ENCODE measurements at regions not wholly inside any gene's neighbourhood (a gene's known extent, or its start where the extent isn't known, plus 50 kb on each side); places are given as distances from the start of the nearest gene placed in this dataset.

GRCh38 chr22:26921726-26922125, 264.3 kb downstream of the MIAT start:
- H3K27me3 ChIP-seq (replicated peaks; ENCODE audit: insufficient read depth, low read length): peaks cover 17% of the 10 kb centered on the region; the same call in 1 of the 2 replicates
- H3K9me2 ChIP-seq (replicated peaks; ENCODE audit: insufficient read depth, low read length): no peaks in the 10 kb centered on the region
- H3K4me3 ChIP-seq (ENCODE audit: low read length): no peak overlapping the region
- H2AFZ ChIP-seq (ENCODE audit: low read length): no peak overlapping the region
- TF ChIP-seq EZH2phosphoT487 (IDR thresholded peaks at IDR 0.05; ENCODE audit: low read length): no peak
- no peak for TF ChIP-seq CTCF (IDR thresholded peaks at IDR 0.05; ENCODE audit: low read length)
- no peak for TF ChIP-seq EZH2 (optimal IDR thresholded peaks at IDR 0.05; ENCODE audit: low read depth, low read length)
- no peaks in the 10 kb centered on the region for H3F3A ChIP-seq (ENCODE audit: insufficient read depth, low read length)
- no peaks in the 10 kb centered on the region for H4K20me1 ChIP-seq (ENCODE audit: insufficient read depth, low read length)
- H3K79me2 ChIP-seq (ENCODE audit: low read length): no peaks in the 10 kb centered on the region
- DNase-seq: no peak
- no peaks in the 10 kb centered on the region for H3K4me1 ChIP-seq (ENCODE audit: low read length)
- no peak overlapping the region for H3K9ac ChIP-seq (ENCODE audit: low read length)
- no peaks in the 10 kb centered on the region for H3K36me3 ChIP-seq (replicated peaks; ENCODE audit: insufficient read depth, low read length)
- no peaks in the 10 kb centered on the region for H3K9me3 ChIP-seq (replicated peaks; ENCODE audit: insufficient read depth, low read length)
- no peak overlapping the region for H3K4me2 ChIP-seq (ENCODE audit: low read depth, low read length)
- H3K27ac ChIP-seq (ENCODE audit: low read length): no peak overlapping the region

GRCh38 chr22:26922806-26923205, 265.4 kb downstream of the MIAT start:
- Histone ChIP-seq H3K36me3 (replicated peaks; ENCODE audit: insufficient read depth, low read length) (no peaks in the 10 kb centered on the region), H3K27me3 (replicated peaks; ENCODE audit: insufficient read depth, low read length) (peaks cover 23% of the 10 kb centered on the region), H3K9me2 (replicated peaks; ENCODE audit: insufficient read depth, low read length) (no peaks in the 10 kb centered on the region), H3K9ac (ENCODE audit: low read length) (no peak overlapping the region), H4K20me1 (ENCODE audit: insufficient read depth, low read length) (no peaks in the 10 kb centered on the region), H3K79me2 (ENCODE audit: low read length) (no peaks in the 10 kb centered on the region), H3F3A (ENCODE audit: insufficient read depth, low read length) (no peaks in the 10 kb centered on the region), H3K4me1 (ENCODE audit: low read length) (no peaks in the 10 kb centered on the region), H3K27ac (ENCODE audit: low read length) (no peak overlapping the region), H3K4me2 (ENCODE audit: low read depth, low read length) (no peak overlapping the region), H3K4me3 (ENCODE audit: low read length) (no peak overlapping the region), H2AFZ (ENCODE audit: low read length) (no peak overlapping the region), H3K9me3 (replicated peaks; ENCODE audit: insufficient read depth, low read length) (no peaks in the 10 kb centered on the region)
- no peak for TF ChIP-seq EZH2 (optimal IDR thresholded peaks at IDR 0.05; ENCODE audit: low read depth, low read length)
- TF ChIP-seq CTCF (IDR thresholded peaks at IDR 0.05; ENCODE audit: low read length): no peak
- DNase-seq: no peak

DNA sequence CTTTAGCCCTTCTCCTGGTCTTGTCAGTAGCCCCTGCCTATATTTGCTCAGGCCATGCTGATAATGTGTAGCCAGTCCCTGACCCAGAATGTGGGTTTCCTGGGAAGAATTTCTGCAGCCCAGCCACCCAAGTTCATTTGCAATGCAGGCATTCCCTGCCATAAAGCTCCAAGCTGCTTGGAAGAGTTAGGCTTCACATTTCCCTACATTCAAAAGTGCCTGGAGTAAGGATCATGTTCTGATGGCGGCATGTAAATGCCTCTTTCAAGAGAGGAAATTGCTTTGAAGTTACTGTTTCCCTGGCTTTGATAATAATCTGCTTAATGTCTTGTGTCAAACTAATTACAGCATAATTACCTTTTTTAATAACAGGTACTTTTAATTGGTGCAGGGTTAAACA, 266.1 kb downstream of the MIAT start:
- no peaks in the 10 kb centered on the region for H3K9me3 ChIP-seq (replicated peaks; ENCODE audit: insufficient read depth, low read length)
- no peak for TF ChIP-seq EZH2 (optimal IDR thresholded peaks at IDR 0.05; ENCODE audit: low read depth, low read length)
- TF ChIP-seq CTCF (IDR thresholded peaks at IDR 0.05; ENCODE audit: low read length): no peak
- TF ChIP-seq EZH2phosphoT487 (IDR thresholded peaks at IDR 0.05; ENCODE audit: low read length): no peak

More for the DNA sequence above, 266.1 kb downstream of the MIAT start:
- Histone ChIP-seq H3K27me3 (replicated peaks; ENCODE audit: insufficient read depth, low read length) (peaks cover 24% of the 10 kb centered on the region), H2AFZ (ENCODE audit: low read length) (no peak overlapping the region), H3K4me3 (ENCODE audit: low read length) (no peak overlapping the region), H3K4me2 (ENCODE audit: low read depth, low read length) (no peak overlapping the region), H3K36me3 (replicated peaks; ENCODE audit: insufficient read depth, low read length) (no peaks in the 10 kb centered on the region), H3F3A (ENCODE audit: insufficient read depth, low read length) (no peaks in the 10 kb centered on the region), H3K4me1 (ENCODE audit: low read length) (no peaks in the 10 kb centered on the region), H3K9ac (ENCODE audit: low read length) (no peak overlapping the region), H3K79me2 (ENCODE audit: low read length) (no peaks in the 10 kb centered on the region), H4K20me1 (ENCODE audit: insufficient read depth, low read length) (no peaks in the 10 kb centered on the region), H3K27ac (ENCODE audit: low read length) (no peak overlapping the region), H3K9me2 (replicated peaks; ENCODE audit: insufficient read depth, low read length) (no peaks in the 10 kb centered on the region)
- DNase-seq: no peak

Measured in MM.1S (cell line).